ENCODE measurements at regions not wholly inside any gene's neighbourhood (a gene's known extent, or its start where the extent isn't known, plus 50 kb on each side); places are given as distances from the start of the nearest gene placed in this dataset.
A peak's percentile ranks its signal among the peaks of the same experiment; 100 is the strongest.
"Not testable (repeated sequence)": the region's sequence is repeated elsewhere in the genome, so short reads cannot be mapped to it uniquely, and the experiment has no call there.

- no peaks in the 10 kb centered on the region for H3K27me3 Mint-ChIP-seq
- no peaks in the 10 kb centered on the region for H3K36me3 Mint-ChIP-seq
- no peak overlapping the region for H3K27ac Mint-ChIP-seq
- H3K4me1 Mint-ChIP-seq, result peaks cover 6 to 10% (median 8%) of the 10 kb centered on the region in 3 donors
- no peak overlapping the region for H3K4me3 Mint-ChIP-seq
- no peaks in the 10 kb centered on the region for H3K9me3 Mint-ChIP-seq
Measured at GRCh38 chr9:31321256-31321655, 1063.2 kb upstream of the ACO1 start.

- Mint-ChIP-seq H3K36me3 (no peaks in the 10 kb centered on the region), H3K27ac (peak overlapping the region in 1 of 3 donors; percentile 35), H3K4me1 (peaks cover 6 to 11% (median 8%) of the 10 kb centered on the region in 3 donors), H3K4me3 (no peak overlapping the region), H3K9me3 (no peaks in the 10 kb centered on the region), H3K27me3 (no peaks in the 10 kb centered on the region)
Measured at GRCh38 chr9:31321686-31322085, 1062.8 kb upstream of the ACO1 start.

GRCh38 chr9:31323726-31324444 is 1060.6 kb upstream of the ACO1 start:
- H3K4me3 Mint-ChIP-seq, result peak overlapping the region in 1 of 4 donors; percentile 4
- no peaks in the 10 kb centered on the region for H3K9me3 Mint-ChIP-seq
- H3K4me1 Mint-ChIP-seq, result peaks cover 6 to 11% (median 8%) of the 10 kb centered on the region in 3 donors
- H3K27me3 Mint-ChIP-seq, result no peaks in the 10 kb centered on the region
- no peaks in the 10 kb centered on the region for H3K36me3 Mint-ChIP-seq
- peak overlapping the region in 1 of 3 donors; percentile 65 for H3K27ac Mint-ChIP-seq

GRCh38 chr9:31325778-31326177 is 1058.7 kb upstream of the ACO1 start:
- no peak overlapping the region for H3K27ac Mint-ChIP-seq
- H3K4me1 Mint-ChIP-seq, result peaks cover 6 to 11% (median 8%) of the 10 kb centered on the region in 3 donors
- no peaks in the 10 kb centered on the region for H3K27me3 Mint-ChIP-seq
- H3K9me3 Mint-ChIP-seq, result no peaks in the 10 kb centered on the region
- no peaks in the 10 kb centered on the region for H3K36me3 Mint-ChIP-seq
- H3K4me3 Mint-ChIP-seq, result no peak overlapping the region

- not testable (repeated sequence) for H3K4me3 Mint-ChIP-seq, H3K36me3 Mint-ChIP-seq, H3K27me3 Mint-ChIP-seq, H3K9me3 Mint-ChIP-seq
- peak overlapping the region in 1 of 3 donors; percentile 74 for H3K27ac Mint-ChIP-seq
- peaks cover 6 to 11% (median 8%) of the 10 kb centered on the region in 3 donors for H3K4me1 Mint-ChIP-seq
Measured at GRCh38 chr9:31326883-31327282, 1057.6 kb upstream of the ACO1 start.

GRCh38 chr9:31334837-31335528 is 1049.5 kb upstream of the ACO1 start:
- Mint-ChIP-seq H3K4me3 (no peak overlapping the region), H3K27me3 (no peaks in the 10 kb centered on the region), H3K36me3 (no peaks in the 10 kb centered on the region), H3K27ac (no peak overlapping the region), H3K9me3 (peaks cover 0 to 3% (median 0%) of the 10 kb centered on the region in 3 donors), H3K4me1 (peaks cover 9 to 13% (median 9%) of the 10 kb centered on the region in 3 donors)

- Mint-ChIP-seq H3K4me1 (peaks cover 9 to 13% (median 9%) of the 10 kb centered on the region in 3 donors), H3K36me3 (no peaks in the 10 kb centered on the region), H3K9me3 (peaks cover 0 to 3% (median 0%) of the 10 kb centered on the region in 3 donors), H3K4me3 (peak overlapping the region in 1 of 4 donors; percentile 47), H3K27ac (peak overlapping the region in 1 of 3 donors; percentile 31), H3K27me3 (no peaks in the 10 kb centered on the region)
Measured at GRCh38 chr9:31335529-31336234, 1048.8 kb upstream of the ACO1 start.

- H3K4me1 Mint-ChIP-seq, result peaks cover 9 to 13% (median 9%) of the 10 kb centered on the region in 3 donors
- H3K27ac Mint-ChIP-seq, result no peak overlapping the region
- H3K9me3 Mint-ChIP-seq, result peaks cover 0 to 3% (median 0%) of the 10 kb centered on the region in 3 donors
- no peaks in the 10 kb centered on the region for H3K36me3 Mint-ChIP-seq
- no peaks in the 10 kb centered on the region for H3K27me3 Mint-ChIP-seq
- H3K4me3 Mint-ChIP-seq, result peak overlapping the region in 2 of 4 donors; percentile 66
Measured at GRCh38 chr9:31336386-31336785, 1048.1 kb upstream of the ACO1 start.

GRCh38 chr9:31336841-31337240 is 1047.6 kb upstream of the ACO1 start:
- H3K4me1 Mint-ChIP-seq, result peaks cover 9 to 13% (median 9%) of the 10 kb centered on the region in 3 donors
- no peak overlapping the region for H3K4me3 Mint-ChIP-seq
- H3K27ac Mint-ChIP-seq, result no peak overlapping the region
- H3K9me3 Mint-ChIP-seq, result peaks cover 0 to 3% (median 0%) of the 10 kb centered on the region in 3 donors
- no peaks in the 10 kb centered on the region for H3K36me3 Mint-ChIP-seq
- H3K27me3 Mint-ChIP-seq, result no peaks in the 10 kb centered on the region

GRCh38 chr9:31347082-31347617 is 1037.3 kb upstream of the ACO1 start:
- peaks cover 16 to 27% (median 17%) of the 10 kb centered on the region in 3 donors for H3K4me1 Mint-ChIP-seq
- H3K36me3 Mint-ChIP-seq, result peaks cover 1% of the 10 kb centered on the region
- H3K4me3 Mint-ChIP-seq, result peak overlapping the region; percentile 0 to 83 (median 26)
- peak overlapping the region; percentile 7 to 91 (median 11) for H3K27ac Mint-ChIP-seq
- no peaks in the 10 kb centered on the region for H3K27me3 Mint-ChIP-seq
- H3K9me3 Mint-ChIP-seq, result peaks cover 0 to 2% (median 0%) of the 10 kb centered on the region in 3 donors

GRCh38 chr9:31355159-31355882 is 1029.1 kb upstream of the ACO1 start:
- Mint-ChIP-seq H3K27ac (no peak overlapping the region), H3K36me3 (peaks cover 2% of the 10 kb centered on the region), H3K9me3 (no peaks in the 10 kb centered on the region), H3K4me3 (no peak overlapping the region), H3K4me1 (no peaks in the 10 kb centered on the region), H3K27me3 (peaks cover 2% of the 10 kb centered on the region)

GRCh38 chr9:31355965-31356364 is 1028.5 kb upstream of the ACO1 start:
- peaks cover 2% of the 10 kb centered on the region for H3K27me3 Mint-ChIP-seq
- no peaks in the 10 kb centered on the region for H3K4me1 Mint-ChIP-seq
- H3K27ac Mint-ChIP-seq, result no peak overlapping the region
- no peak overlapping the region for H3K4me3 Mint-ChIP-seq
- H3K36me3 Mint-ChIP-seq, result peaks cover 2% of the 10 kb centered on the region
- H3K9me3 Mint-ChIP-seq, result no peaks in the 10 kb centered on the region

- Mint-ChIP-seq H3K27me3 (peaks cover 2% of the 10 kb centered on the region), H3K4me3 (no peak overlapping the region), H3K9me3 (no peaks in the 10 kb centered on the region), H3K27ac (no peak overlapping the region), H3K36me3 (peaks cover 2% of the 10 kb centered on the region), H3K4me1 (no peaks in the 10 kb centered on the region)
Measured at GRCh38 chr9:31359071-31359470, 1025.4 kb upstream of the ACO1 start.

GRCh38 chr9:31364171-31364570 is 1020.3 kb upstream of the ACO1 start:
- Mint-ChIP-seq H3K27me3 (peaks cover 2% of the 10 kb centered on the region), H3K9me3 (no peaks in the 10 kb centered on the region), H3K4me3 (no peak overlapping the region), H3K27ac (no peak overlapping the region), H3K4me1 (peaks cover 0 to 1% (median 0%) of the 10 kb centered on the region in 3 donors), H3K36me3 (no peaks in the 10 kb centered on the region)

Measured in IgD-negative memory B cell (primary cell).